Adrenal gland (tissue), 5 donors: ENCODE measurements at regions not wholly inside any gene's neighbourhood (a gene's known extent, or its start where the extent isn't known, plus 50 kb on each side); places are given as distances from the start of the nearest gene placed in this dataset.

Source experiments
- POLR2A ChIP-seq, 2 donors: fragments of 450-650 bp; IDR thresholded peaks; one replicate each; pipeline ENCODE4 v1.6.1; 2017; ENCODE audit warnings: antibody characterized with exemption in 2 of 2, mild to moderate bottlenecking in 2 of 2, moderate library complexity in 1 of 2
- TF ChIP-seq, protein P1 (sequence below), 6 experiments: fragments of 450-650 bp in 4 of 6; fragments of 200-600 bp in 2 of 6; sonication (generic) in 1 of 6; IDR thresholded peaks; 1 replicate in 5 of 6; 2 replicates in 1 of 6; pipeline versions ENCODE4 v1.5.1 to v1.8.0; 2016 to 2021; ENCODE audit warnings: antibody characterized with exemption in 6 of 6, mild to moderate bottlenecking in 2 of 6, moderate library complexity in 1 of 6
- donor health status: DM: no; HTN: no; CAD: no.

GRCh38 chr6:86203044-86203443 is 560.4 kb upstream of the SYNCRIP start:
- no peak for TF ChIP-seq POLR2A (IDR thresholded peaks at IDR 0.05)
- TF ChIP-seq, protein P1, sequence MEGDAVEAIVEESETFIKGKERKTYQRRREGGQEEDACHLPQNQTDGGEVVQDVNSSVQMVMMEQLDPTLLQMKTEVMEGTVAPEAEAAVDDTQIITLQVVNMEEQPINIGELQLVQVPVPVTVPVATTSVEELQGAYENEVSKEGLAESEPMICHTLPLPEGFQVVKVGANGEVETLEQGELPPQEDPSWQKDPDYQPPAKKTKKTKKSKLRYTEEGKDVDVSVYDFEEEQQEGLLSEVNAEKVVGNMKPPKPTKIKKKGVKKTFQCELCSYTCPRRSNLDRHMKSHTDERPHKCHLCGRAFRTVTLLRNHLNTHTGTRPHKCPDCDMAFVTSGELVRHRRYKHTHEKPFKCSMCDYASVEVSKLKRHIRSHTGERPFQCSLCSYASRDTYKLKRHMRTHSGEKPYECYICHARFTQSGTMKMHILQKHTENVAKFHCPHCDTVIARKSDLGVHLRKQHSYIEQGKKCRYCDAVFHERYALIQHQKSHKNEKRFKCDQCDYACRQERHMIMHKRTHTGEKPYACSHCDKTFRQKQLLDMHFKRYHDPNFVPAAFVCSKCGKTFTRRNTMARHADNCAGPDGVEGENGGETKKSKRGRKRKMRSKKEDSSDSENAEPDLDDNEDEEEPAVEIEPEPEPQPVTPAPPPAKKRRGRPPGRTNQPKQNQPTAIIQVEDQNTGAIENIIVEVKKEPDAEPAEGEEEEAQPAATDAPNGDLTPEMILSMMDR (IDR thresholded peaks at IDR 0.05): no peak
